NCI-H2196 treated with DMSO at 0.1 percent for 48 hours (cell line): ENCODE measurements at regions not wholly inside any gene's neighbourhood (a gene's known extent, or its start where the extent isn't known, plus 50 kb on each side); places are given as distances from the start of the nearest gene placed in this dataset.
"Not testable (repeated sequence)": the region's sequence is repeated elsewhere in the genome, so short reads cannot be mapped to it uniquely, and the experiment has no call there.

ENCODE experiments used
- DNase-seq: peaks from one replicate; lab custom pipeline; 2025; ENCODE audit not compliant: unreplicated experiment; lab: John Stamatoyannopoulos, UW

- no peak for DNase-seq
These were observed 223.0 kb upstream of the NUDT12 start for GRCh38 chr5:103785569-103785968.

- DNase-seq: no peak
These were observed 221.1 kb upstream of the NUDT12 start for GRCh38 chr5:103783669-103784068.

GRCh38 chr5:103780794-103781193 lies 218.2 kb upstream of the NUDT12 start:
- no peak for DNase-seq

GRCh38 chr5:103774721-103775120 lies 212.1 kb upstream of the NUDT12 start:
- no peak for DNase-seq

- DNase-seq: no peak
These were observed 209.7 kb upstream of the NUDT12 start for GRCh38 chr5:103772248-103772647.

GRCh38 chr5:103764403-103764802 lies 201.8 kb upstream of the NUDT12 start:
- DNase-seq: no peak

- DNase-seq: no peak
These were observed 196.4 kb upstream of the NUDT12 start for GRCh38 chr5:103758996-103759395.

GRCh38 chr5:103755974-103756373 lies 193.4 kb upstream of the NUDT12 start:
- DNase-seq: no peak

GRCh38 chr5:103745353-103746065 lies 182.9 kb upstream of the NUDT12 start:
- DNase-seq: no peak

- no peak for DNase-seq
These were observed 181.6 kb upstream of the NUDT12 start for GRCh38 chr5:103744159-103744558.

- DNase-seq: no peak
These were observed 180.8 kb upstream of the NUDT12 start for GRCh38 chr5:103743421-103743820.

GRCh38 chr5:103741984-103742383 lies 179.4 kb upstream of the NUDT12 start:
- DNase-seq: no peak

GRCh38 chr5:103736343-103736742 lies 173.8 kb upstream of the NUDT12 start:
- not testable (repeated sequence) for DNase-seq

- no peak for DNase-seq
These were observed 161.7 kb upstream of the NUDT12 start for GRCh38 chr5:103724271-103724670.

- DNase-seq: no peak
These were observed 158.6 kb upstream of the NUDT12 start for GRCh38 chr5:103721183-103721582.

- DNase-seq: no peak
These were observed 155.5 kb upstream of the NUDT12 start for GRCh38 chr5:103718108-103718507.

GRCh38 chr5:103708601-103709000 lies 146.0 kb upstream of the NUDT12 start:
- no peak for DNase-seq

GRCh38 chr5:103706939-103707682 lies 144.5 kb upstream of the NUDT12 start:
- no peak for DNase-seq

GRCh38 chr5:103703617-103704016 lies 141.0 kb upstream of the NUDT12 start:
- no peak for DNase-seq

GRCh38 chr5:103693517-103693916 lies 130.9 kb upstream of the NUDT12 start:
- no peak for DNase-seq

- DNase-seq: no peak
These were observed 128.1 kb upstream of the NUDT12 start for GRCh38 chr5:103690676-103691075.

- DNase-seq: no peak
These were observed 117.3 kb upstream of the NUDT12 start for GRCh38 chr5:103679873-103680272.

GRCh38 chr5:103676198-103676597 lies 113.6 kb upstream of the NUDT12 start:
- DNase-seq: not testable (repeated sequence)
